Transverse colon (tissue), 4 donors: ENCODE measurements at regions not wholly inside any gene's neighbourhood (a gene's known extent, or its start where the extent isn't known, plus 50 kb on each side); places are given as distances from the start of the nearest gene placed in this dataset.
"Not testable (repeated sequence)": the region's sequence is repeated elsewhere in the genome, so short reads cannot be mapped to it uniquely, and the experiment has no call there.

Experiments
- DNase-seq: peaks from one replicate; pipeline ENCODE4 v3.0.0-alpha.2; 2019
- H3K27ac ChIP-seq, 4 donors: fragments of 200-600 bp; sonication (generic); 2 replicates each; pipeline ENCODE4 v1.5.1; 2016 to 2018; ENCODE audit warnings: inconsistent platforms in 4 of 4
- H3K27me3 ChIP-seq: fragments of 200-600 bp; sonication (generic); 2 replicates; pipeline ENCODE4 v1.5.1; 2017; ENCODE audit warnings: inconsistent platforms
- H3K36me3 ChIP-seq, 4 donors: fragments of 200-600 bp; sonication (generic); 2 replicates each; pipeline ENCODE4 v1.5.1; 2017 to 2019; ENCODE audit warnings: inconsistent platforms in 4 of 4
- H3K4me1 ChIP-seq, 4 donors: fragments of 200-600 bp; sonication (generic); 2 replicates each; pipeline ENCODE4 v1.5.1; 2017 to 2020; ENCODE audit warnings: inconsistent platforms in 4 of 4
- H3K4me3 ChIP-seq, 4 donors: fragments of 200-600 bp; sonication (generic); 1 replicate in 1 of 4; 2 replicates in 3 of 4; pipeline versions ENCODE4 v1.5.1 to v1.6.1; 2017 to 2019; ENCODE audit warnings: inconsistent platforms in 4 of 4
- H3K9me3 ChIP-seq, 2 donors: fragments of 200-600 bp; sonication (generic); 2 replicates each; pipeline ENCODE4 v1.5.1; 2017 to 2019; ENCODE audit warnings: inconsistent platforms in 2 of 2
- EP300 ChIP-seq: sonication (generic); formaldehyde crosslinking; IDR thresholded peaks from one replicate; pipeline ENCODE4 v1.6.1; 2017; ENCODE audit warnings: antibody characterized with exemption, low read depth
- POLR2A ChIP-seq: fragments of 450-650 bp; IDR thresholded peaks from one replicate; pipeline ENCODE4 v1.6.1; 2016; ENCODE audit warnings: antibody characterized with exemption, mild to moderate bottlenecking, moderate library complexity
- POLR2AphosphoS5 ChIP-seq, 3 donors: sonication (generic); formaldehyde crosslinking; IDR thresholded peaks; one replicate each; pipeline ENCODE4 v1.6.1; 2016; ENCODE audit warnings: antibody characterized with exemption in 3 of 3
- WGBS, 2 donors: methylation state at CpG; one replicate each; pipeline ENCODE4 v1.1.5; 2018; ENCODE audit warnings: low coverage in 1 of 2; 5-methylcytosine and 5-hydroxymethylcytosine counted together
- in situ Hi-C, 4 donors: fragments of 200-750 bp; cut with MboI; loops; one replicate each; pipeline versions ENCODE4 v1.15.0 to v1.15.1; 2017; ENCODE audit warnings: low sequenced_read_pairs in 3 of 4, low pct_ligation_motif_present in 1 of 4, low pct_unique_long_range_greater_than_20kb in 1 of 4
- intact Hi-C: fragments of 100-400 bp; cut with DNase I; formaldehyde crosslinking; loops from one replicate; pipeline ENCODE4 v1.15.1; 2023; ENCODE audit warnings: low total_unique reads
- TF ChIP-seq, protein P1 (sequence below), 5 experiments: fragments of 200-600 bp in 3 of 5; fragments of 450-650 bp in 2 of 5; sonication (generic) in 3 of 5; IDR thresholded peaks; 1 replicate in 2 of 5; 2 replicates in 3 of 5; pipeline ENCODE4 v1.5.1; 2016 to 2017; ENCODE audit warnings: antibody characterized with exemption in 5 of 5, inconsistent platforms in 3 of 5, mild to moderate bottlenecking in 2 of 5, moderate library complexity in 1 of 5

DNA sequence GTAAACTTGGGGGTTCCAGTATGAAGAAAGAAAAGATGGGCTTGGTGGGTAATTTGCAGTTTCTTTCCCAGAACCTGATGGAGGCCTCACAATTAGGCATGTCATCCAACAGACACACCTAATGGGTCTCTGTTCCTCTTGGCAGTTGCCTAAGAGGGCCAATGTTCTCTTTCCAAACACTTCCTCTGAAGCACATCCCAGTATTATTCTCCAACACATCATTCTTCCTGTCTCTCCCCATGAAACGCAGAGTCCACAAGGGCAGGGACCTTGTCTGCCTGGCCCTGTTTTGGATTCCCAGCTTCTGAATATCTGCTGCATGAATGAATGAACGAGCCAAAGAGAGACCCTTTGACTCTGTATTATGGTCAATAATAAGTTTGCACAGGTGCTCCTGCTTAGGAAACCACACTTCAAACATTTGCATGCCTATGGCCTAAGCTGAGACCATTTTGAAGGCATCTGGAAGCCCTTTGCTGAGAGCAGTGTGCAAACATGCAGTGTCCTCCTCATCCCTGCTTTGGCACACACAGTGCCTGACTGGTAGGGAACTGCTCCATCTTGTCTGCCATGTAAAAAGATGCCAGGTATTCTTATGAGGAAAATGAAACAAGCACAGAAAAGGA, 100.9 kb upstream of the CHST15 start:
- WGBS, 2 donors: 55 to 76% methylated on average over 2 of the region's 2 CpGs
- no peaks in the 10 kb centered on the region for H3K36me3 ChIP-seq
- H3K4me1 ChIP-seq: no peaks in the 10 kb centered on the region
- in situ Hi-C loops (no loop called here), intact Hi-C loops (no loop called here)
- DNase-seq: no peak
- H3K4me3 ChIP-seq: no peak overlapping the region
- TF ChIP-seq POLR2A (no peak), POLR2AphosphoS5 (IDR thresholded peaks at IDR 0.05) (no peak), EP300 (no peak)
- TF ChIP-seq, protein P1, sequence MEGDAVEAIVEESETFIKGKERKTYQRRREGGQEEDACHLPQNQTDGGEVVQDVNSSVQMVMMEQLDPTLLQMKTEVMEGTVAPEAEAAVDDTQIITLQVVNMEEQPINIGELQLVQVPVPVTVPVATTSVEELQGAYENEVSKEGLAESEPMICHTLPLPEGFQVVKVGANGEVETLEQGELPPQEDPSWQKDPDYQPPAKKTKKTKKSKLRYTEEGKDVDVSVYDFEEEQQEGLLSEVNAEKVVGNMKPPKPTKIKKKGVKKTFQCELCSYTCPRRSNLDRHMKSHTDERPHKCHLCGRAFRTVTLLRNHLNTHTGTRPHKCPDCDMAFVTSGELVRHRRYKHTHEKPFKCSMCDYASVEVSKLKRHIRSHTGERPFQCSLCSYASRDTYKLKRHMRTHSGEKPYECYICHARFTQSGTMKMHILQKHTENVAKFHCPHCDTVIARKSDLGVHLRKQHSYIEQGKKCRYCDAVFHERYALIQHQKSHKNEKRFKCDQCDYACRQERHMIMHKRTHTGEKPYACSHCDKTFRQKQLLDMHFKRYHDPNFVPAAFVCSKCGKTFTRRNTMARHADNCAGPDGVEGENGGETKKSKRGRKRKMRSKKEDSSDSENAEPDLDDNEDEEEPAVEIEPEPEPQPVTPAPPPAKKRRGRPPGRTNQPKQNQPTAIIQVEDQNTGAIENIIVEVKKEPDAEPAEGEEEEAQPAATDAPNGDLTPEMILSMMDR (IDR thresholded peaks at IDR 0.05): no peak
- H3K27me3 ChIP-seq: no peaks in the 10 kb centered on the region
- no peak overlapping the region for H3K27ac ChIP-seq
- no peaks in the 10 kb centered on the region for H3K9me3 ChIP-seq

DNA sequence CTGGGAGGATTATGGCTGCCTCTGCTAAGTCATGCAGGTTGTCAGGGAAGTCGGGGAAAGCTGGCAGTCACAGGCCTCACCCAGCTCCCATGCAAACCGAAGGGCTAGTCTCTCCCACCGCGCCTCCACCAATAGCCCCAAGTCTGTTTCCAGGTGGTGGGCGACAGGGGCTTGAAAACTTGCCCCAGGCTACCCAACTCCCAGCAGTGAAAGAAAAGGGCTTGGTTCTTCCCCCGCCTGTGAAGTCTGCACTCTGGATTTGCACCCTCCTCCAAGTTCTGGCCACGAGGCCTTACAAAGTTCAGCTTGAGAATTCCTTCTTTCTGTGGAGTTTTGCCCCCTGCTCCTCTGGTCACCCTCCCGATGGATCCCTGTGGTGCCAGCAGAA, 99.9 kb upstream of the CHST15 start:
- no peak for DNase-seq
- 92% methylated on average over 8 of the region's 8 CpGs; no CpG with 5 or more reads in 1 of the 2 donors for WGBS, 2 donors
- no peak overlapping the region for H3K27ac ChIP-seq
- no peak overlapping the region for H3K4me3 ChIP-seq
- in situ Hi-C loops: no loop called here
- H3K27me3 ChIP-seq: no peaks in the 10 kb centered on the region
- TF ChIP-seq POLR2A: no peak
- TF ChIP-seq POLR2AphosphoS5 (IDR thresholded peaks at IDR 0.05): no peak
- TF ChIP-seq, protein P1 (IDR thresholded peaks at IDR 0.05): no peak
- no peak for TF ChIP-seq EP300
- no peaks in the 10 kb centered on the region for H3K4me1 ChIP-seq
- no peaks in the 10 kb centered on the region for H3K36me3 ChIP-seq
- intact Hi-C loops: no loop called here
- no peaks in the 10 kb centered on the region for H3K9me3 ChIP-seq

DNA sequence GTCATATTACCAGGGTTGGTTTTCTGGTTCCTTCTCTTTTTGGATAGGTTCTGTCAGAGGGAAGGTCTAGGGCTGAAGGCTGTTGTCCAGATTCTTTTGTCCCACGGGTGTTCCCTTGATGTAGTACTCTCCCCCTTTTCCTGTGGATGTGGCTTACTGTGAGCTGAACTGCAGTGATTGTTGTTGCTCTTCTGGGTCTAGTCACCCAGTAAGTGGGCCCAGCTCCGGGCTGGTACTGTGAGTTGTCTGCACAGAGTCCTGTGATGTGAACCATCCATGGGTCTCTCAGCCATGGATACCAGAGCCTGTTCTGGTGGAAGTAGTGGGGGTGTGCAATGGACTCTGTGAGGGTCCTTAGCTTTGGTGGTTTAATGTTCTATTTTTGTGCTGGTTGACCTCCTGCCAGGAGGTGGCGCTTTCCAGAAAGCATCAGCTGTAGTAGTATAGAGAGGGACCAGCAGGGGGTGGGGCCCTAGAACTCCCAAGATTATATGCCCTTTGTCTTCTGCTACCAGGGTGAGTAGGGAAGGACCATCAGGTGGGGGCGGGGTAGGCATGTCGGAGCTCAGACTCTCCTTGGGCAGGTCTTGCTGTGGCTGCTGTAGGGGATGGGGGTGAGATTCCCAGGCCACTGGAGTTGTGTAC, 99.4 kb upstream of the CHST15 start:
- H3K4me1 ChIP-seq, H3K36me3 ChIP-seq, H3K4me3 ChIP-seq, H3K27ac ChIP-seq, DNase-seq, H3K27me3 ChIP-seq, intact Hi-C loops, in situ Hi-C loops, H3K9me3 ChIP-seq: not testable (repeated sequence)
- WGBS, 2 donors: 96% methylated on average over 5 of the region's 5 CpGs; no CpG with 5 or more reads in 1 of the 2 donors

DNA sequence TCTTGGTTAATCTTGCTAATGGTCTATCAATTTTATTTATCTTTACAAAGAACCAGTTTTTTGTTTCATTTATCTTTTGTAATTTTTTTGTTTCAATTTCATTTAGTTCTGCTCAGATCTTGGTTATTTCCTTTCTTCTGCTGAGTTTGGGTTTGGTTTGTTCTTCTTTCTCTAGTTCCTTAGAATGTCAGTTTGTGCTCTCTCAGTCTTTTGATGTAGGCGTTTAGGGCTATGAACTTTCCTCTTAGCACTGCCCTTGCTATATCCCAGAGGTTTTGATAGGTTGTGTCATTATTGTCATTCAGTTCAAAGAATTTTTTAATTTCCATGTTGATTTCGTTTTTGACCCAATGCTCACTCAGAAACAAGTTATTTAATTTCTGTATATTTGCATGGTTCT, 97.1 kb upstream of the CHST15 start:
- H3K27ac ChIP-seq, H3K27me3 ChIP-seq, intact Hi-C loops, DNase-seq, in situ Hi-C loops, H3K9me3 ChIP-seq, H3K36me3 ChIP-seq, H3K4me3 ChIP-seq, H3K4me1 ChIP-seq: not testable (repeated sequence)
- WGBS, 2 donors: 57 to 70% methylated on average over 2 of the region's 2 CpGs

DNA sequence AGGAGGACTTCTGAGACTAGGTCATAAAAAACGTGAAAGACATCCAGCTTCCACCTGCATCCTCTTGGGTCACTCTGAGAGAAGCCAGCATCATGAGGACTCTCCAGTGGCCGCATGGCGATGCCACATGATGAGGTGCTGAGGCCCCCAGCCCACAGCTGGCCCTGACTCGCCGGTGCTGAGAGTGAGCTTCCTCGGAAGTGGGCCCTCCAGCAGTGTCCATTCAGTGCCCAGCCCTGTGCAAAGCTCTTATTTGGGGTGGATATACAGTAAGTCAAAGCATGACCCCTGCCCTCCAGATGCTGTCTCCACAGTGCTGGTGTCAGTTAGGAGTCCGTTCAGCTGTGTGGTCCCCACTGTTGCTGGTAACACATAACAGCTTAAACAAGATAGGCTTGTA, 93.6 kb upstream of the CHST15 start:
- no peaks in the 10 kb centered on the region for H3K36me3 ChIP-seq
- H3K27ac ChIP-seq: no peak overlapping the region
- H3K4me3 ChIP-seq: no peak overlapping the region
- H3K27me3 ChIP-seq: no peaks in the 10 kb centered on the region
- intact Hi-C loops: no loop called here
- 57 to 86% methylated on average over 1 to 7 of the region's 7 CpGs for WGBS, 2 donors
- no peak for DNase-seq
- in situ Hi-C loops: no loop called here
- H3K4me1 ChIP-seq: no peaks in the 10 kb centered on the region
- no peaks in the 10 kb centered on the region for H3K9me3 ChIP-seq
- TF ChIP-seq POLR2AphosphoS5 (IDR thresholded peaks at IDR 0.05) (no peak), EP300 (no peak), POLR2A (no peak)
- TF ChIP-seq, protein P1 (IDR thresholded peaks at IDR 0.05): no peak
